Gastrocnemius medialis (tissue), 4 donors: ENCODE measurements at regions not wholly inside any gene's neighbourhood (a gene's known extent, or its start where the extent isn't known, plus 50 kb on each side); places are given as distances from the start of the nearest gene placed in this dataset.
"Not testable (repeated sequence)": the region's sequence is repeated elsewhere in the genome, so short reads cannot be mapped to it uniquely, and the experiment has no call there.

Source experiments
- ATAC-seq, 2 donors: fragments of 150-250 bp; one replicate each; pipeline ENCODE4 v1.9.1; 2016
- DNase-seq, 2 donors: peaks; one replicate each; pipeline ENCODE4 v3.0.0-alpha.2; 2019
- H3K27ac ChIP-seq, 4 donors: fragments of 200-600 bp; sonication (generic); 1 replicate in 1 of 4; 2 replicates in 3 of 4; pipeline ENCODE4 v1.5.1; 2016 to 2018; ENCODE audit warnings: mild to moderate bottlenecking in 2 of 4, moderate library complexity in 1 of 4
- H3K27me3 ChIP-seq, 3 donors: fragments of 200-600 bp; sonication (generic) in 2 of 3; 1 replicate in 1 of 3; 2 replicates in 2 of 3; pipeline versions ENCODE4 v1.5.1 to v1.6.0; 2016 to 2019; ENCODE audit warnings: mild to moderate bottlenecking in 1 of 3, moderate library complexity in 1 of 3
- H3K36me3 ChIP-seq, 2 donors: fragments of 200-600 bp; sonication (generic) in 1 of 2; one replicate each; pipeline ENCODE4 v1.5.1; 2017 to 2018
- H3K4me1 ChIP-seq, 2 donors: fragments of 200-600 bp; sonication (generic) in 1 of 2; one replicate each; pipeline ENCODE4 v1.5.1; 2016 to 2017; ENCODE audit warnings: mild to moderate bottlenecking in 2 of 2
- H3K4me3 ChIP-seq, 4 donors: fragments of 200-600 bp; sonication (generic) in 3 of 4; 1 replicate in 1 of 4; 2 replicates in 3 of 4; pipeline ENCODE4 v1.5.1; 2016 to 2019; ENCODE audit warnings: mild to moderate bottlenecking in 2 of 4
- H3K9me3 ChIP-seq, 3 donors: fragments of 200-600 bp; sonication (generic) in 2 of 3; 1 replicate in 1 of 3; 2 replicates in 2 of 3; pipeline ENCODE4 v1.5.1; 2016 to 2019
- CTCF ChIP-seq, 5 experiments: fragments of 450-650 bp in 3 of 5; fragments of 200-600 bp in 2 of 5; sonication (generic) in 2 of 5; IDR thresholded peaks in 4 of 5; conservative IDR thresholded peaks in 1 of 5; 1 replicate in 4 of 5; 2 replicates in 1 of 5; pipeline ENCODE4 v1.5.1; 2016 to 2019; ENCODE audit warnings: antibody characterized with exemption in 5 of 5, mild to moderate bottlenecking in 3 of 5, moderate library complexity in 3 of 5
- POLR2A ChIP-seq, 2 donors: fragments of 450-650 bp; IDR thresholded peaks; one replicate each; pipeline ENCODE4 v1.6.1; 2017; ENCODE audit warnings: antibody characterized with exemption in 2 of 2, mild to moderate bottlenecking in 2 of 2, moderate library complexity in 2 of 2
- in situ Hi-C, 4 donors: fragments of 200-750 bp; cut with MboI; loops; one replicate each; pipeline versions ENCODE4 v1.15.0 to v1.8.0; 2017; ENCODE audit warnings: low sequenced_read_pairs in 4 of 4
- intact Hi-C: fragments of 100-400 bp; cut with DNase I; formaldehyde crosslinking; loops from one replicate; pipeline ENCODE4 v1.15.1; 2023; ENCODE audit warnings: low total_unique reads

DNA sequence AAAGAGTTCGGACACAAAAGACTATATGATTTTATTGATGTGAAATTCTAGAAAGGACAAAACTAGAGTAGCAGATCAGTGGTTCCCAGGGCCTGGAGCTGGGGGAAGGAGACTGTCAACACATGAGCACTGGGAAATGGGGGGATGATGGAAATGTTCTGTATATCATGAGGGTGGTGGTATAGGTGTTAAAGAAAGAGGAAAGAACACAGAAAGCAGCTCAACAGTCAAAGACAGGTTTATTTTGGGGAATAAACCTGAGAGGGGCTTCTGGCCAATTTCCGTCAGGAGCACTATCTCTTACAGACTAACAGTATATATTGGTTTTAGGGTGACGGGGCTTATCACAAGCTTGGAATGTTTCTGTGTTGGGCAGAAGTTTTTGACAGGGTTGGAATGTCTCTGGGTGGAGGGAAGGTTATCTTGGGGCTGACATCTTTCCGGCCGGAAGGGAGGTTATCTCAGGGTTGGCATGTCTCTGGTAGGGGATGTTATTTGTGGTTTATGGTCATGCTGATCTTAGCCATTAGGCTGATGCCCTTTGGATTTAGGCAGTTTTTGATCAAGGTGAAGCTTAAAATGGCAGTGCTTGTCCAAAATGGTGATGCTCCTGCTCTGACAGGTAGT lies 254.6 kb upstream of the NRP1 start:
- Histone ChIP-seq H3K27me3 (no peaks in the 10 kb centered on the region), H3K27ac (no peak overlapping the region), H3K4me1 (no peaks in the 10 kb centered on the region), H3K4me3 (no peak overlapping the region), H3K9me3 (no peaks in the 10 kb centered on the region), H3K36me3 (no peaks in the 10 kb centered on the region)
- intact Hi-C loops: no loop called here
- in situ Hi-C loops: no loop called here
- ATAC-seq (no peak), DNase-seq (no peak)
- TF ChIP-seq CTCF (IDR thresholded peaks at IDR 0.05 in 4 of 5, conservative IDR thresholded peaks at IDR 0.05 in 1 of 5) (no peak), POLR2A (IDR thresholded peaks at IDR 0.05) (no peak)

GRCh38 chr10:33584596-33584995 lies 250.1 kb upstream of the NRP1 start:
- H3K27me3 ChIP-seq, DNase-seq, ATAC-seq, H3K36me3 ChIP-seq, H3K4me1 ChIP-seq, H3K9me3 ChIP-seq, in situ Hi-C loops, H3K4me3 ChIP-seq, H3K27ac ChIP-seq, intact Hi-C loops: not testable (repeated sequence)

GRCh38 chr10:33579996-33580395 lies 245.5 kb upstream of the NRP1 start:
- Histone ChIP-seq H3K27me3 (no peaks in the 10 kb centered on the region), H3K27ac (no peak overlapping the region), H3K9me3 (no peaks in the 10 kb centered on the region), H3K36me3 (no peaks in the 10 kb centered on the region), H3K4me3 (no peak overlapping the region), H3K4me1 (no peaks in the 10 kb centered on the region)
- ATAC-seq (no peak), DNase-seq (no peak)
- in situ Hi-C loops (no loop called here), intact Hi-C loops (no loop called here)
- TF ChIP-seq POLR2A (IDR thresholded peaks at IDR 0.05): no peak
- TF ChIP-seq CTCF (IDR thresholded peaks at IDR 0.05 in 4 of 5, conservative IDR thresholded peaks at IDR 0.05 in 1 of 5): no peak

- intact Hi-C loops: no loop called here
- no peak overlapping the region for H3K27ac ChIP-seq
These were observed 239.1 kb upstream of the NRP1 start for GRCh38 chr10:33573606-33574005.

GRCh38 chr10:33571616-33572015 lies 237.1 kb upstream of the NRP1 start:
- DNase-seq (no peak), ATAC-seq (no peak)
- Histone ChIP-seq H3K36me3 (no peaks in the 10 kb centered on the region), H3K4me3 (no peak overlapping the region), H3K27me3 (no peaks in the 10 kb centered on the region), H3K27ac (no peak overlapping the region), H3K4me1 (no peaks in the 10 kb centered on the region), H3K9me3 (no peaks in the 10 kb centered on the region)
- TF ChIP-seq POLR2A (IDR thresholded peaks at IDR 0.05) (no peak), CTCF (IDR thresholded peaks at IDR 0.05 in 4 of 5, conservative IDR thresholded peaks at IDR 0.05 in 1 of 5) (no peak)
- in situ Hi-C loops (no loop called here), intact Hi-C loops (no loop called here)

More at GRCh38 chr10:33573606-33574005, 239.1 kb upstream of the NRP1 start:
- in situ Hi-C loops: no loop called here
- Histone ChIP-seq H3K36me3 (no peaks in the 10 kb centered on the region), H3K9me3 (no peaks in the 10 kb centered on the region), H3K27me3 (no peaks in the 10 kb centered on the region), H3K4me1 (no peaks in the 10 kb centered on the region), H3K4me3 (no peak overlapping the region)
- TF ChIP-seq POLR2A (IDR thresholded peaks at IDR 0.05) (no peak), CTCF (IDR thresholded peaks at IDR 0.05 in 4 of 5, conservative IDR thresholded peaks at IDR 0.05 in 1 of 5) (no peak)
- ATAC-seq (no peak), DNase-seq (no peak)
